ENCODE measurements at regions not wholly inside any gene's neighbourhood (a gene's known extent, or its start where the extent isn't known, plus 50 kb on each side); places are given as distances from the start of the nearest gene placed in this dataset.

DNA sequence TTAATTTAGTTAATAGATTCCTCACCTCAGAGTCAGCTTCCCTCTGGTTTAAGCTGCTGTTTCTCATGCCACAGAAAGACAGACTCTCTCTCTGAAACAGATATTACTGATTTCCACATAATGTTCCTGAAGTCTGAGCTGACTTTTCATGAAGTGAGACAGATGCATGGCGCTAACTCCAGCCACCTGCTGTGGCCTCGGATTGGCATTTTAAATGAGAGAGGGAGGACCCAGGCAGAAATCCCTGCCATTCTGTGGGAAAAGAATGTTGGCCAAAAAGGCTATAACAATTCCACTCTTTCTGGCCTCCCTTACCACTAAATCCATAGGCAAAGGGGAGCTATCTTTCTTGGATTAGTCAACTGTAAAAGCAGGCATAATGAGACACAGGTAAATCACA, 354.1 kb upstream of the CDH4 start:
- no peak for TF ChIP-seq POLR2AphosphoS5 (IDR thresholded peaks at IDR 0.05)
- TF ChIP-seq, protein P1, sequence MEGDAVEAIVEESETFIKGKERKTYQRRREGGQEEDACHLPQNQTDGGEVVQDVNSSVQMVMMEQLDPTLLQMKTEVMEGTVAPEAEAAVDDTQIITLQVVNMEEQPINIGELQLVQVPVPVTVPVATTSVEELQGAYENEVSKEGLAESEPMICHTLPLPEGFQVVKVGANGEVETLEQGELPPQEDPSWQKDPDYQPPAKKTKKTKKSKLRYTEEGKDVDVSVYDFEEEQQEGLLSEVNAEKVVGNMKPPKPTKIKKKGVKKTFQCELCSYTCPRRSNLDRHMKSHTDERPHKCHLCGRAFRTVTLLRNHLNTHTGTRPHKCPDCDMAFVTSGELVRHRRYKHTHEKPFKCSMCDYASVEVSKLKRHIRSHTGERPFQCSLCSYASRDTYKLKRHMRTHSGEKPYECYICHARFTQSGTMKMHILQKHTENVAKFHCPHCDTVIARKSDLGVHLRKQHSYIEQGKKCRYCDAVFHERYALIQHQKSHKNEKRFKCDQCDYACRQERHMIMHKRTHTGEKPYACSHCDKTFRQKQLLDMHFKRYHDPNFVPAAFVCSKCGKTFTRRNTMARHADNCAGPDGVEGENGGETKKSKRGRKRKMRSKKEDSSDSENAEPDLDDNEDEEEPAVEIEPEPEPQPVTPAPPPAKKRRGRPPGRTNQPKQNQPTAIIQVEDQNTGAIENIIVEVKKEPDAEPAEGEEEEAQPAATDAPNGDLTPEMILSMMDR (IDR thresholded peaks at IDR 0.05), result no peak

All from stomach (tissue), 4 donors.